ENCODE measurements at regions not wholly inside any gene's neighbourhood (a gene's known extent, or its start where the extent isn't known, plus 50 kb on each side); places are given as distances from the start of the nearest gene placed in this dataset.

DNA sequence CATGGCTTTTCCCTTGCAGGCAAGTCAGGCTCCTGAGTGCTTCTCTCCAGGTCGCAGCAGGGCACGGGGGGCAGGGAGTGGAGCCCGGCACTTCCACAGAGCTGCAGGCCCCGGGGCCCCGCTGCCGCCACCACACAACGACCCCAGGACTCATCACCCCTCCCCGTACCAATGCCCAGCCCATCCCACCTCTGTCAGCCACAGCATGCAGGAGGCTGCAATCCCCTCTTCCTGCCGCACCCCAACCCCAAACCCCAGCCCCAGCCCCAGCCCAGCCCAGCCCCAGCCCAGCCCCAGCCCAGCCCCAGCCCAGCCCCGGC lies 288.0 kb downstream of the NDUFA10 start (continued):
- TF ChIP-seq RB1 (IDR thresholded peaks at IDR 0.05; ENCODE audit: borderline replicate concordance), result no peak
- TF ChIP-seq, protein P1, sequence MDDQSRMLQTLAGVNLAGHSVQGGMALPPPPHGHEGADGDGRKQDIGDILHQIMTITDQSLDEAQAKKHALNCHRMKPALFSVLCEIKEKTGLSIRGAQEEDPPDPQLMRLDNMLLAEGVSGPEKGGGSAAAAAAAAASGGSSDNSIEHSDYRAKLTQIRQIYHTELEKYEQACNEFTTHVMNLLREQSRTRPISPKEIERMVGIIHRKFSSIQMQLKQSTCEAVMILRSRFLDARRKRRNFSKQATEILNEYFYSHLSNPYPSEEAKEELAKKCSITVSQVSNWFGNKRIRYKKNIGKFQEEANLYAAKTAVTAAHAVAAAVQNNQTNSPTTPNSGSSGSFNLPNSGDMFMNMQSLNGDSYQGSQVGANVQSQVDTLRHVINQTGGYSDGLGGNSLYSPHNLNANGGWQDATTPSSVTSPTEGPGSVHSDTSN (IDR thresholded peaks at IDR 0.05; ENCODE audit: insufficient replicate concordance, low read depth, low read length), result no peak
- TF ChIP-seq EGR1 (IDR thresholded peaks at IDR 0.05; ENCODE audit: borderline replicate concordance in 1 of 2, low read depth in 2 of 2, low read length in 2 of 2), result no peak
- no peak for TF ChIP-seq SIX5 (IDR thresholded peaks at IDR 0.05; ENCODE audit: low read depth, low read length, severe bottlenecking)

DNA sequence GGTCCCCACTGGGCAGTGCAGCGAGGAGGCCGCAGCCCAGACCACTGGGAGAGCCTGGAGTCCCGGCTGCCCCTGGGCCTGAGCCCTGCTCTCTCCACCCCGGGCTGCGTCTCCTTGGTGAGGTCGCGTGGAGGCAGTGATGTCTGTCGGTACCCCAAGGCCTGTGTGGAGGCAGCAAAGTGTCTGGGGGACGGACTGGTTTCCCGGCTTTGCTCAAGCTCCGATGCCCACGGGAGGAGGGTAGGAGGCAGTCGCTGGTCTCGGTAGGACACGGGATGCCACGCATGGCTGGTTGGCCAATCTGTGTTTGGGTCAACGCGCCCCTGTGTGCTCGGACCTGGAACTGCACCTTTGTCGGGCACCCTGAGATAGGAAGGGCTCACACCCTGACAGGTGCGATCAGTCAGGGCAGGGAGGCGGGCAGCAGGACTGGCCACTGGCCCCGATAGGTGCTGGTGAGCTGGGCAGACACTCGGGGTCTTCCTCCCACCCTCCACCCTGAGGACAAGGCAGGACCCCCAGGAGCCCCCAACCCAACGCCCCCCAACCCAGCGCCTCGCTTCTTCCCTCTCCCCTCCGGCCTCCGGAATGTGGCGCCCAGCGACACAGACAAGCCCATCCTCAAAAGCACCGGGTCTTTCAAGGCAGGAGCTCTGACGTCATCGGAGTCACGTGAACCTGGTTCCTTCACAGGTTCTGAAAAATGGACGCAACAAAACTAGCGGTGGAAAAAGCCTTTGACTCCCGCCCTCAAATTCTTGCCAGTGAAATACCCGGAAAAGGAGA lies 288.6 kb downstream of the NDUFA10 start:
- no peaks in the 10 kb centered on the region for H3K27me3 ChIP-seq (replicated peaks in 1 of 2; ENCODE audit: control insufficient read depth in 2 of 2, insufficient read depth in 2 of 2, low read length in 1 of 2)
- H3K4me3 ChIP-seq, result no peak overlapping the region
- FAIRE-seq (no peak), DNase-seq (ENCODE audit: low read depth, low spot score) (no peak), ATAC-seq (no peak)
- H3K9me3 ChIP-seq (replicated peaks; ENCODE audit: control insufficient read depth, insufficient read depth, low read length), result no peaks in the 10 kb centered on the region; the same call in 2 of the 3 replicates
- H3K36me3 ChIP-seq (ENCODE audit: control insufficient read depth in 2 of 2, insufficient read depth in 2 of 2, low read length in 1 of 2), result no peaks in the 10 kb centered on the region
- intact Hi-C loops (cut with micrococcal nuclease; ENCODE audit: unreplicated experiment) (no loop called here), in situ Hi-C loops (cut with MboI) (no loop called here)
- H4K20me1 ChIP-seq (ENCODE audit: control insufficient read depth, insufficient read depth), result no peaks in the 10 kb centered on the region
- no peak overlapping the region for H3K9ac ChIP-seq (ENCODE audit: control insufficient read depth, insufficient read depth, low read length)
- ChIA-PET POLR2A (no interaction called here), CTCF (no interaction called here), RAD21 (ENCODE audit: unreplicated experiment) (interaction anchor here (0.6 kb wide), 1 partner anchor 441 kb away, joined by 3 read pairs; no protein-coding TSS in a partner anchor), SMC1A (ENCODE audit: uncharacterized antibody, unreplicated experiment) (no interaction called here)
- H3K79me2 ChIP-seq (ENCODE audit: control insufficient read depth, insufficient read depth, low read length), result no peaks in the 10 kb centered on the region
- no TSS peak for BruUV-seq (replicated peaks)
- 57% methylated on average over 32 of the region's 39 CpGs for WGBS (ENCODE audit: insufficient coverage, insufficient replicate concordance, low lambda C conversion rate, missing lambda C conversion rate)
- no peak overlapping the region for H3K27ac ChIP-seq (ENCODE audit: control insufficient read depth, insufficient read depth)
- no peak for TF ChIP-seq SP1 (IDR thresholded peaks at IDR 0.05; ENCODE audit: low read depth, low read length)
- no peak for TF ChIP-seq TCF7 (IDR thresholded peaks at IDR 0.05; ENCODE audit: borderline replicate concordance)
- TF ChIP-seq, protein P2, sequence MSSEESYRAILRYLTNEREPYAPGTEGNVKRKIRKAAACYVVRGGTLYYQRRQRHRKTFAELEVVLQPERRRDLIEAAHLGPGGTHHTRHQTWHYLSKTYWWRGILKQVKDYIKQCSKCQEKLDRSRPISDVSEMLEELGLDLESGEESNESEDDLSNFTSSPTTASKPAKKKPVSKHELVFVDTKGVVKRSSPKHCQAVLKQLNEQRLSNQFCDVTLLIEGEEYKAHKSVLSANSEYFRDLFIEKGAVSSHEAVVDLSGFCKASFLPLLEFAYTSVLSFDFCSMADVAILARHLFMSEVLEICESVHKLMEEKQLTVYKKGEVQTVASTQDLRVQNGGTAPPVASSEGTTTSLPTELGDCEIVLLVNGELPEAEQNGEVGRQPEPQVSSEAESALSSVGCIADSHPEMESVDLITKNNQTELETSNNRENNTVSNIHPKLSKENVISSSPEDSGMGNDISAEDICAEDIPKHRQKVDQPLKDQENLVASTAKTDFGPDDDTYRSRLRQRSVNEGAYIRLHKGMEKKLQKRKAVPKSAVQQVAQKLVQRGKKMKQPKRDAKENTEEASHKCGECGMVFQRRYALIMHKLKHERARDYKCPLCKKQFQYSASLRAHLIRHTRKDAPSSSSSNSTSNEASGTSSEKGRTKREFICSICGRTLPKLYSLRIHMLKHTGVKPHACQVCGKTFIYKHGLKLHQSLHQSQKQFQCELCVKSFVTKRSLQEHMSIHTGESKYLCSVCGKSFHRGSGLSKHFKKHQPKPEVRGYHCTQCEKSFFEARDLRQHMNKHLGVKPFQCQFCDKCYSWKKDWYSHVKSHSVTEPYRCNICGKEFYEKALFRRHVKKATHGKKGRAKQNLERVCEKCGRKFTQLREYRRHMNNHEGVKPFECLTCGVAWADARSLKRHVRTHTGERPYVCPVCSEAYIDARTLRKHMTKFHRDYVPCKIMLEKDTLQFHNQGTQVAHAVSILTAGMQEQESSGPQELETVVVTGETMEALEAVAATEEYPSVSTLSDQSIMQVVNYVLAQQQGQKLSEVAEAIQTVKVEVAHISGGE (CRISPR knock-in tag; IDR thresholded peaks at IDR 0.05), result no peak
- no peak for TF ChIP-seq CREM (IDR thresholded peaks at IDR 0.05; ENCODE audit: low read depth)
- TF ChIP-seq CHD2 (IDR thresholded peaks at IDR 0.05; ENCODE audit: borderline replicate concordance, low read depth, low read length), result no peak
- TF ChIP-seq, protein P3, sequence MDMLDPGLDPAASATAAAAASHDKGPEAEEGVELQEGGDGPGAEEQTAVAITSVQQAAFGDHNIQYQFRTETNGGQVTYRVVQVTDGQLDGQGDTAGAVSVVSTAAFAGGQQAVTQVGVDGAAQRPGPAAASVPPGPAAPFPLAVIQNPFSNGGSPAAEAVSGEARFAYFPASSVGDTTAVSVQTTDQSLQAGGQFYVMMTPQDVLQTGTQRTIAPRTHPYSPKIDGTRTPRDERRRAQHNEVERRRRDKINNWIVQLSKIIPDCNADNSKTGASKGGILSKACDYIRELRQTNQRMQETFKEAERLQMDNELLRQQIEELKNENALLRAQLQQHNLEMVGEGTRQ (IDR thresholded peaks at IDR 0.05; ENCODE audit: borderline replicate concordance, low read depth, low read length), result no peak
- no peak for TF ChIP-seq FOXK2 (IDR thresholded peaks at IDR 0.05)
- TF ChIP-seq ZNF274 (IDR thresholded peaks at IDR 0.05; ENCODE audit: insufficient read depth, insufficient read length), result no peak
- no peak for TF ChIP-seq CBX5 (IDR thresholded peaks at IDR 0.05; ENCODE audit: low read depth)
- TF ChIP-seq MYB (IDR thresholded peaks at IDR 0.05; ENCODE audit: borderline replicate concordance, low read depth, low read length), result no peak
- TF ChIP-seq CBFB (IDR thresholded peaks at IDR 0.05; ENCODE audit: low read depth), result no peak
- no peak for TF ChIP-seq MXI1 (IDR thresholded peaks at IDR 0.05; ENCODE audit: low read depth, low read length)
- TF ChIP-seq SMAD5 (IDR thresholded peaks at IDR 0.05; ENCODE audit: low read depth), result no peak
- TF ChIP-seq IRF4 (IDR thresholded peaks at IDR 0.05; ENCODE audit: low read depth, low read length), result no peak
- no peak overlapping the region for H2AFZ ChIP-seq (ENCODE audit: control insufficient read depth, low read depth, low read length)
- no peaks in the 10 kb centered on the region for H3K4me1 ChIP-seq (ENCODE audit: control insufficient read depth, insufficient read depth, low read length)
- H3K4me2 ChIP-seq (ENCODE audit: control insufficient read depth, insufficient read depth), result no peak overlapping the region

Measured in GM12878 (cell line).